Liver (tissue), 8 donors: ENCODE measurements at regions not wholly inside any gene's neighbourhood (a gene's known extent, or its start where the extent isn't known, plus 50 kb on each side); places are given as distances from the start of the nearest gene placed in this dataset.

Source experiments
- DNase-seq: peaks from one replicate; pipeline ENCODE4 v3.0.0-alpha.2; 2017; ENCODE audit warnings: low spot score
- H3K27ac ChIP-seq, 2 donors: one replicate each; pipeline ENCODE4 v1.7.0; 2013; ENCODE audit warnings: inconsistent platforms in 2 of 2, low read length in 2 of 2, control low read depth in 1 of 2, low read depth in 1 of 2, mild to moderate bottlenecking in 1 of 2
- H3K27me3 ChIP-seq, 4 donors: one replicate each; pipeline versions ENCODE4 v1.6.1 to v1.7.0; 2013; ENCODE audit warnings: low read length in 3 of 4, inconsistent platforms in 1 of 4, mild to moderate bottlenecking in 1 of 4, moderate library complexity in 1 of 4; ENCODE audit not compliant: control insufficient read depth in 4 of 4, insufficient read depth in 4 of 4
- H3K36me3 ChIP-seq, 4 donors: one replicate each; pipeline versions ENCODE4 v1.6.1 to v1.7.0; 2013; ENCODE audit warnings: low read length in 3 of 4, mild to moderate bottlenecking in 3 of 4, low read depth in 1 of 4, moderate library complexity in 1 of 4; ENCODE audit not compliant: control insufficient read depth in 4 of 4, insufficient read depth in 3 of 4
- H3K4me1 ChIP-seq, 4 donors: one replicate each; pipeline versions ENCODE4 v1.6.1 to v1.7.0; 2013; ENCODE audit warnings: low read length in 3 of 4, mild to moderate bottlenecking in 3 of 4, moderate library complexity in 1 of 4; ENCODE audit not compliant: control insufficient read depth in 4 of 4, insufficient read depth in 4 of 4
- H3K4me3 ChIP-seq, 3 donors: one replicate each; pipeline versions ENCODE4 v1.6.1 to v1.7.0; 2013; ENCODE audit warnings: low read length in 3 of 3, control low read depth in 1 of 3, low read depth in 1 of 3, mild to moderate bottlenecking in 1 of 3
- H3K9ac ChIP-seq, 2 donors: one replicate each; pipeline ENCODE4 v1.7.0; 2013; ENCODE audit warnings: low read length in 2 of 2, mild to moderate bottlenecking in 2 of 2, moderate library complexity in 2 of 2, control low read depth in 1 of 2, low read depth in 1 of 2
- H3K9me3 ChIP-seq, 4 donors: one replicate each; pipeline versions ENCODE4 v1.6.1 to v1.7.0; 2013; ENCODE audit warnings: low read length in 3 of 4; ENCODE audit not compliant: control insufficient read depth in 4 of 4
- ATF3 ChIP-seq: IDR thresholded peaks from 2 replicates; pipeline ENCODE4 v1.6.1; 2016; ENCODE audit warnings: antibody characterized with exemption
- CTCF ChIP-seq: fragments of 150-350 bp; IDR thresholded peaks from 2 replicates; pipeline ENCODE4 v1.5.1; 2017; ENCODE audit warnings: improper control_type of control experiment, low read depth, low read length; ENCODE audit not compliant: missing input control
- EGR1 ChIP-seq, 2 donors: IDR thresholded peaks; 2 replicates each; pipeline ENCODE4 v1.6.1; 2016 to 2018; ENCODE audit warnings: antibody characterized with exemption in 2 of 2, low read depth in 2 of 2
- FOXA1 ChIP-seq: IDR thresholded peaks from 2 replicates; pipeline ENCODE4 v1.6.1; 2016; ENCODE audit warnings: antibody characterized with exemption
- FOXA2 ChIP-seq: IDR thresholded peaks from 2 replicates; pipeline ENCODE4 v1.6.1; 2016; ENCODE audit warnings: antibody characterized with exemption
- GABPA ChIP-seq, 2 donors: IDR thresholded peaks in 1 of 2; conservative IDR thresholded peaks in 1 of 2; 2 replicates each; pipeline ENCODE4 v1.6.1; 2016; ENCODE audit warnings: antibody characterized with exemption in 2 of 2, mild to moderate bottlenecking in 1 of 2, moderate library complexity in 1 of 2
- HNF4A ChIP-seq, 2 donors: conservative IDR thresholded peaks; 2 replicates each; pipeline ENCODE4 v1.6.1; 2016; ENCODE audit warnings: antibody characterized with exemption in 2 of 2, mild to moderate bottlenecking in 2 of 2
- HNF4G ChIP-seq: IDR thresholded peaks from 2 replicates; pipeline ENCODE4 v1.6.1; 2016; ENCODE audit warnings: antibody characterized with exemption
- JUND ChIP-seq, 2 donors: IDR thresholded peaks; 2 replicates each; pipeline ENCODE4 v1.6.1; 2016; ENCODE audit warnings: antibody characterized with exemption in 2 of 2
- REST ChIP-seq: IDR thresholded peaks from 2 replicates; pipeline ENCODE4 v1.6.1; 2016; ENCODE audit warnings: antibody characterized with exemption, mild to moderate bottlenecking
- TAF1 ChIP-seq: conservative IDR thresholded peaks from 2 replicates; pipeline ENCODE4 v1.6.1; 2016; ENCODE audit warnings: antibody characterized with exemption, mild to moderate bottlenecking
- ZBTB33 ChIP-seq: IDR thresholded peaks from 2 replicates; pipeline ENCODE4 v1.6.1; 2016; ENCODE audit warnings: antibody characterized with exemption
- WGBS: extraction: QIAGEN DNeasy Blood & Tissue Kit; methylation state at CpG from one replicate; pipeline ENCODE4 v1.1.7; 2013; 5-methylcytosine and 5-hydroxymethylcytosine counted together
- donor health status: healthy.
- donor health status: healthy.
- donor health status: healthy.
- donor health status: healthy.
- donor health status: healthy.

- WGBS: 90% methylated on average over 10 of the region's 10 CpGs
- H3K27me3 ChIP-seq: no peaks in the 10 kb centered on the region
- no peak for DNase-seq
Measured at GRCh38 chr3:40714771-40715345, 190.1 kb downstream of the ZNF621 start.

More at GRCh38 chr3:40714771-40715345, 190.1 kb downstream of the ZNF621 start:
- no peak for TF ChIP-seq HNF4G
- TF ChIP-seq GABPA (IDR thresholded peaks at IDR 0.05 in 1 of 2, conservative IDR thresholded peaks at IDR 0.05 in 1 of 2): no peak
- no peak for TF ChIP-seq EGR1 (IDR thresholded peaks at IDR 0.05; ENCODE audit: low read depth in 2 of 2)
- TF ChIP-seq FOXA1: no peak
- TF ChIP-seq ZBTB33: no peak
- no peak for TF ChIP-seq CTCF
- TF ChIP-seq REST: no peak
- TF ChIP-seq FOXA2: no peak
- TF ChIP-seq TAF1: no peak
- no peak for TF ChIP-seq ATF3
- no peak for TF ChIP-seq HNF4A (conservative IDR thresholded peaks at IDR 0.05)
- no peak for TF ChIP-seq JUND (IDR thresholded peaks at IDR 0.05)
- no peak overlapping the region for H3K9ac ChIP-seq
- H3K36me3 ChIP-seq: no peaks in the 10 kb centered on the region
- H3K9me3 ChIP-seq: no peaks in the 10 kb centered on the region
- no peak overlapping the region for H3K27ac ChIP-seq
- H3K4me1 ChIP-seq: peaks cover 0 to 20% (median 12%) of the 10 kb centered on the region in 4 donors
- no peak overlapping the region for H3K4me3 ChIP-seq
